ENCODE measurements at regions not wholly inside any gene's neighbourhood (a gene's known extent, or its start where the extent isn't known, plus 50 kb on each side); places are given as distances from the start of the nearest gene placed in this dataset.

- Histone ChIP-seq H3K36me3 (ENCODE audit: insufficient read depth, low read length) (no peaks in the 10 kb centered on the region), H3K4me3 (ENCODE audit: low read depth, low read length, poor library complexity, severe bottlenecking) (no peak overlapping the region), H3K9ac (ENCODE audit: low read length) (no peak overlapping the region), H3K9me3 (ENCODE audit: low read length) (no peaks in the 10 kb centered on the region), H3F3A (ENCODE audit: insufficient read depth, low read length) (no peaks in the 10 kb centered on the region), H3K79me2 (ENCODE audit: insufficient read depth, low read length) (no peaks in the 10 kb centered on the region), H3K9me2 (ENCODE audit: low read depth, low read length) (no peaks in the 10 kb centered on the region), H3K4me1 (ENCODE audit: insufficient read depth, low read length, severe bottlenecking) (no peaks in the 10 kb centered on the region), H3K4me2 (ENCODE audit: low read length) (no peak overlapping the region), H3K27ac (ENCODE audit: low read depth, low read length, poor library complexity, severe bottlenecking) (no peak overlapping the region), H3K27me3 (ENCODE audit: insufficient read depth, low read length) (no peaks in the 10 kb centered on the region; the same call in 1 of the 2 replicates), H4K20me1 (ENCODE audit: insufficient read depth, low read length) (no peaks in the 10 kb centered on the region), H2AFZ (ENCODE audit: low read length) (no peak overlapping the region)
- no peak for TF ChIP-seq EZH2 (IDR thresholded peaks at IDR 0.05; ENCODE audit: borderline replicate concordance, low read length)
- TF ChIP-seq CTCF (IDR thresholded peaks at IDR 0.05; ENCODE audit: low read length), result no peak
Observed at GRCh38 chr10:128852449-128852848, 614.6 kb upstream of the MGMT start.

- Histone ChIP-seq H3K9me3 (ENCODE audit: low read length) (no peaks in the 10 kb centered on the region), H3F3A (ENCODE audit: insufficient read depth, low read length) (no peaks in the 10 kb centered on the region), H3K27ac (ENCODE audit: low read depth, low read length, poor library complexity, severe bottlenecking) (no peak overlapping the region), H3K27me3 (ENCODE audit: insufficient read depth, low read length) (peaks cover 3% of the 10 kb centered on the region; the same call in 1 of the 2 replicates), H3K9me2 (ENCODE audit: low read depth, low read length) (no peaks in the 10 kb centered on the region), H3K79me2 (ENCODE audit: insufficient read depth, low read length) (no peaks in the 10 kb centered on the region), H3K4me3 (ENCODE audit: low read depth, low read length, poor library complexity, severe bottlenecking) (no peak overlapping the region), H3K4me2 (ENCODE audit: low read length) (no peak overlapping the region), H4K20me1 (ENCODE audit: insufficient read depth, low read length) (no peaks in the 10 kb centered on the region), H3K36me3 (ENCODE audit: insufficient read depth, low read length) (no peaks in the 10 kb centered on the region), H3K4me1 (ENCODE audit: insufficient read depth, low read length, severe bottlenecking) (no peaks in the 10 kb centered on the region), H2AFZ (ENCODE audit: low read length) (no peak overlapping the region), H3K9ac (ENCODE audit: low read length) (no peak overlapping the region)
- TF ChIP-seq CTCF (IDR thresholded peaks at IDR 0.05; ENCODE audit: low read length) (no peak), EZH2 (IDR thresholded peaks at IDR 0.05; ENCODE audit: borderline replicate concordance, low read length) (no peak)
Observed at GRCh38 chr10:128852902-128853301, 614.1 kb upstream of the MGMT start.

- Histone ChIP-seq H3K36me3 (ENCODE audit: insufficient read depth, low read length) (no peaks in the 10 kb centered on the region), H3K4me2 (ENCODE audit: low read length) (no peak overlapping the region), H3K4me1 (ENCODE audit: insufficient read depth, low read length, severe bottlenecking) (no peaks in the 10 kb centered on the region), H4K20me1 (ENCODE audit: insufficient read depth, low read length) (no peaks in the 10 kb centered on the region), H3K9me3 (ENCODE audit: low read length) (no peaks in the 10 kb centered on the region), H3K27ac (ENCODE audit: low read depth, low read length, poor library complexity, severe bottlenecking) (no peak overlapping the region), H3K9me2 (ENCODE audit: low read depth, low read length) (no peaks in the 10 kb centered on the region), H3K79me2 (ENCODE audit: insufficient read depth, low read length) (no peaks in the 10 kb centered on the region), H3F3A (ENCODE audit: insufficient read depth, low read length) (no peaks in the 10 kb centered on the region), H2AFZ (ENCODE audit: low read length) (no peak overlapping the region), H3K9ac (ENCODE audit: low read length) (no peak overlapping the region), H3K4me3 (ENCODE audit: low read depth, low read length, poor library complexity, severe bottlenecking) (no peak overlapping the region), H3K27me3 (ENCODE audit: insufficient read depth, low read length) (0 out of 2 replicates have a peak, but pooled peaks cover 6% of the 10 kb centered on the region)
- TF ChIP-seq CTCF (IDR thresholded peaks at IDR 0.05; ENCODE audit: low read length) (no peak), EZH2 (IDR thresholded peaks at IDR 0.05; ENCODE audit: borderline replicate concordance, low read length) (no peak)
Observed at GRCh38 chr10:128853537-128853936, 613.5 kb upstream of the MGMT start.
